HT1080 (cell line): ENCODE measurements at regions not wholly inside any gene's neighbourhood (a gene's known extent, or its start where the extent isn't known, plus 50 kb on each side); places are given as distances from the start of the nearest gene placed in this dataset.
A peak's percentile ranks its signal among the peaks of the same experiment; 100 is the strongest.
"Not testable (repeated sequence)": the region's sequence is repeated elsewhere in the genome, so short reads cannot be mapped to it uniquely, and the experiment has no call there.

Experiments
- DNase-seq: peaks from one replicate; pipeline ENCODE4 v3.0.0-alpha.2; 2015; ENCODE audit warnings: low read depth

DNA sequence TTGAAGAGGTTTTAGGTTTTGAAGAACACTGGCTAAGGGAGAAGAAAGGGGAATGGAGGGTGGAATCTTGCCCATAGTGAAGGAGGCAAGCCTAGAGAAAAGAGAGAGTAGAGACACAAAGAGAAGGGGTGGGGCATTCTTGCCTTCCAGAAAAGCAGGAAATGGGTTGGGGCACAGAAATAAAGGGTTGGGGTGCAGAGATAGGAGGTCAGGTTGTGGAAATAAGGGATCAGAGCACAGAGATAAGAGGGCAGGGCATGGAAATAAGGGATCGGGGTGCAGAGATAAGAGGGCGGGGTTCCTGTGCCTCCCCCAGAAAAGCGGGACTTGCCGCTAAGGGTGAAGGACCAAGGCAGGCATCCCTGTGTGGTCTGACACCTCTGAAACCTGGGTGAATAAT, 69.9 kb downstream of the ALG1L2 start:
- DNase-seq: not testable (repeated sequence)

DNA sequence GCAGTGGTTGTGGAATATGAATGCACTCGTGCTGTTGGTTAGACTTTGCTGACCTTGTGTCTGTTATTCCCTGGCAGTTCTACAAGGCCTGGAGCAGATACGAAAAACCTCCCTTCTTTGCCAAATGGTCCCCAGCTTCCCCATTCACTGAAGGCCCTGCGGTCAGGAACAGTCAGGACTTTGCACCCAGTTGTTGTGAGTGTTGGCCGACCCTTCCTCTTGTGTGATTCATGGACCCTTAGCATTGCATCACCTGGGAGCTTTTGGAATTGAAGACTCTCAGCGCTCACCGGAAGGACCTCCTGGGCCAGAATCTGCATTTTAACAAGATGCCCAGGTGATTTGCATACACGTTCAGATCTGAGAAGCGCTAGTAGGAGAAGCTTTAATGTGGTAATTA, 71.6 kb downstream of the ALG1L2 start:
- not testable (repeated sequence) for DNase-seq

DNA sequence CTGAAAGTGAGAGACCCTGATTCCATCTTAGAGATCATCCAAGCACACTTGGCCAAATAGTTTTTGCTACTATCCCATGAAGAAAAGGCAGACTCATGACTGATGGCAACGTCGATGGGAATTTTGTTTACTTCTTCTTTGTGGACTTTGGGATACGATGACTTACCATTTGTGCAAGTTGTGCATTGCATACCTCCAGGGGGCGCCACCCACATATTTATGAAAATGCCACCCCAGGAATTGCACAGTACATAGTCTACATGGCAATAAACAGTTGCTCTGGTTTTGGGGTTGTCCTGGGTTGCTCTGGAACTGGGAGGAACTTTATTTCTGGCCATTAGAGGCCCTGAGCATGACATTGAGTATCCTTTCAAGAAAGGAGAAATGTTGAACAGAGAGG, 73.8 kb downstream of the ALG1L2 start:
- not testable (repeated sequence) for DNase-seq

DNA sequence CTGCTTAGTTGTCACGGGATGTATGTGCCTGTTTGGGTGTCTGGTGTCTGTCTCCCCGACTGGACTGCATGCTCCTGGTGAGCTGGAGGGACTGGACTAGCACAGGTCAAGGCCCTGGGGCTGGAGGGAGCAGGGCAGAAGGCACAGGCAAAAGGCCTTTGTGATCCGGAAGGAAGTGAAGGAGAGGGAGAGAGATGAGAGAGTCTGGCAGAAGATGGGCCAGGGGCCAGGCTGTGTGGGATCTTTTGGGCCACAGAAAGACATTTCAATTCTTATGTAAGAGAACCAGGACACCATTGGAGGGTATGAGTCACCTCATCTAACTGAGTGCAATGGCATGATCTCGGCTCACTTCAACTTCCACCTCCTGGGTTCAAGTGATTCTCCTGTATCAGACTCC, 85.2 kb downstream of the ALG1L2 start:
- DNase-seq: not testable (repeated sequence)

DNA sequence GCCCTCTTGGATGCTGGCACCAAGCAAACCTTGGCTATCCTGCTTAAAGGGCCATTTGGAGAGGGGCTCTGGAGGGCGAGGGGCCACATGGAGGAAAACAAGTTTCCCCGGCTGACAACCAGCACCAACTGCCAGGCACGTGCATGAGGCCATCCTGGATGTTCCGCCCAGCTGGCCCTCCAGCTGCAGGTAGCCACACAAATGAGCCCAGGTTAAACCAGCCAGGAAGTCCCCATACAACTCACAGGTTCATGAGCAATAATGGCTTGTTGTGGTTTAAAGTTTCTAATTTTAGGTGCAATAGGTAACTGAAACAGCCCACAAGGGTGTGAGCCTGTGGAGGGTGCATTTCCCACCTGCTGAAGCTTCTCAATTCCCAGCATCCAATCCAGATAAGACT, 93.6 kb downstream of the ALG1L2 start:
- not testable (repeated sequence) for DNase-seq

DNA sequence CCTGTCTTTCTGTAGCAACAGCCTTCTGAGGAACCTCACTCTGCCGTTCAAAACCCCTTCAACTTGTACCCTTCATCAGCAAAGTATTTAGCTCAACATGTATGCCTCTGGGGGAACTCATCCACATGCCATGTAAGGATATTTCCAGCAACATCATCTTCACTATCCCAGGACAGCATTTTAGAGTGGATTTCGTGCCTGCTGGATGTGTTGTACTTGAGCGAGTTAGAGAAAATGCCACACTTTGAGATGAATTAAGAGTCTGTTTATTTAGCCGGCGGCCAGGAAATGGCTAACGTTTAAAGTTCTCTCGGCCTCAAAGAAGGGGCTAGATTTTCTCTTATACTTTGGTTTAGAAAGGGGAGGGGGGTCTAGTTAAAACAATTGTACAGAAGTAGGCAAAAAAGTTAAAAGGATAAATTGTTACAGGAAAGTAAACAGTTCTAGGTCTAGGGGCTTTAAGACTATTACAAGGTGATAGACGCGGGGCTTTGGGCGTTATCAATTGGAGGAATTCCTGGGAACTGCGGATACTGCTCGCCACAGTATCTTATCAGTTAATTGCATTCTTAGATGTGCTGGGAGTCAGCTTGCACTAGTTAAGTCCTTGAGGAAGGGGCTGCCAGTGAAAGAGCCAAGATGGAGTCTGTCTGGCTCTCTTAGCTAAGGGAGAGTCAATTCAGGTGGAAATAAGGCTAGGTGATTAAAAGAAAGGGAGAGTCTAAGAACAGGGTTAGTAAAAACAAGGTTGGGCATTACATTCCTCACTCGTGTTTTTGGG, 95.0 kb downstream of the ALG1L2 start:
- DNase-seq: not testable (repeated sequence)

DNA sequence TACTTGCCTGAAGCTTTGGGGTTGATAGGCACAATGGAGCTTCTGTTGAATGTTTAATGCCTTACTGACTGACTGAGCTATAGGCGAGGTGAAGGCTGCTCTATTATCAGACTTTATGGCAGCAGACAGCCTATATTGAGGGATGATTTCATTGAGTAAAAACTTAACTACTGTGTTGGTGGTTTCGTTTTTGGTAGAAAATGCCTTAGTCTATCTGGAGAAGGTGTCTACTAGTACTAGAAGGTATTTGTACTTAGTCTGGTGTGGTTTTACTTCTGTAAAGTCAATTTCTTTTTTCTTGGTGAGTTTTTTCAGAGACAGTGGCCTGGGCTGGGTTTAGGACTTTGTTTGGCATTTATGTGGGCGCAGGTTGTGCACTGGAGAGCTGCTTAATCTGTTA, 97.2 kb downstream of the ALG1L2 start:
- DNase-seq: not testable (repeated sequence)

DNA sequence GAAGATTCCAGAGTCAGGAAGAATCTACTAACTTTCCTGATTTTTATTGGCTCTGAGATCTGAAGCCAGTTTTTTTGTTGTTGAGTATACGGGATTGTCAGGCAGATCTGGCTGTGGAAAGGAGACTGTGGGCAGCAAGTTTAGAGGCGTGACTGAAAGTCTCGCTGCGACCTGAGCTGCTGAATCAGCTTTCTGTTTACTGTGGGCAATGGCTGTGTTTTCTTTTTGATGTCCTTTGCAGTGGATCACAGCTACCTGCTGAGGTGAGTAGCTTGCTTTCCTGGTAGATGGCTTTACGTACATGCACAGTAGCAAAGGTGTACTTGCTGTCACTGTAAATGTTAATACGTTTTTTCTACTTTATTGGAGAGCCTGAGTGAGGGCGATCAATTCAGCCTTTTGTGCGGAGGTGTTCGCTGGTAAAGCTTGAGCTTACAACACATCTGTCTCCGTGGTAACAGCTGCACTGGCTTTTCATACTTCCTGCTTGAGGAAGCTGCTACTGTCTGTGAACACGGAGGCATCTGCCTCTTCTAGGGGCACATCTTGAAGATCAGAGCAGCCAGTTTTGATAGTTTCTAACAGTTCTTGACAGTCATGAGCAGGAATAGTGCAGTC, 97.8 kb downstream of the ALG1L2 start:
- DNase-seq: peak; percentile 6

DNA sequence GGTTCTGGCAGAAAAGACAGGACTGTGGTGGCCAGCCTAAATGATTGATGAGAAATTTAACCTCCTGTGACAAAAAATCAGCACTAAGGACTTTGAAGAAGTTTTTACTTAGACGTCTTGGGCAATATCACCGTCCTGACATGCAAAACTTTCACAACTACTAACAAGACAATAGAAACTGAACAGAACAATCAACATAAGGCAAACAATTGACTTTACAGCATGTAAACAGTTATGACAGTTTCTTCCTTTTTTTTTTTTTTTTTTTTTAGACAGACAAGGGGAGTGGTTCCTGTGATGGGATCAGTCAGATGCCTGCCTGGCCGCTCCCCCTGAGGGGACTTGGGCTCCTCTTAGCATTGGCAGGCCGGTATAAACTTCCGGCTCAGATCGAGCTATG, 100.8 kb downstream of the ALG1L2 start:
- not testable (repeated sequence) for DNase-seq

DNA sequence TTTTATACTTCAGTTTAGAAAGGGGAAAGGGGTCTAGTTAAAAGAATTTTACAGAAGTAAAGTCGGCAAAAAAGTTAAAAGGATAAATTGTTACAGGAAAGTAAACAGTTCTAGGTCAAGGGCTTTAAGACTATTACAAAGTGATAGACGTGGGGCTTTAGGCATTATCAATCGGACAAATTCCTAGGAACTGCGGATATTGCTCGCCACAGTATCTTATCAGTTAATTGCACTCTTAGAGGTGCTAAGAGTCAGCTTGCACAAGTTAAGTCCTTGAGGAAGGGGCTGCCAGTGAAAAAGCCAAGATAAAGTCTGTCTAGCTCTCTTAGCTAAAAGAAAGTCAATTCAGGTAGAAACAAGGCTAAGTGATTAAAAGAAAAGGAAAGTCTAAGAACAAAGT, 102.1 kb downstream of the ALG1L2 start:
- not testable (repeated sequence) for DNase-seq

DNA sequence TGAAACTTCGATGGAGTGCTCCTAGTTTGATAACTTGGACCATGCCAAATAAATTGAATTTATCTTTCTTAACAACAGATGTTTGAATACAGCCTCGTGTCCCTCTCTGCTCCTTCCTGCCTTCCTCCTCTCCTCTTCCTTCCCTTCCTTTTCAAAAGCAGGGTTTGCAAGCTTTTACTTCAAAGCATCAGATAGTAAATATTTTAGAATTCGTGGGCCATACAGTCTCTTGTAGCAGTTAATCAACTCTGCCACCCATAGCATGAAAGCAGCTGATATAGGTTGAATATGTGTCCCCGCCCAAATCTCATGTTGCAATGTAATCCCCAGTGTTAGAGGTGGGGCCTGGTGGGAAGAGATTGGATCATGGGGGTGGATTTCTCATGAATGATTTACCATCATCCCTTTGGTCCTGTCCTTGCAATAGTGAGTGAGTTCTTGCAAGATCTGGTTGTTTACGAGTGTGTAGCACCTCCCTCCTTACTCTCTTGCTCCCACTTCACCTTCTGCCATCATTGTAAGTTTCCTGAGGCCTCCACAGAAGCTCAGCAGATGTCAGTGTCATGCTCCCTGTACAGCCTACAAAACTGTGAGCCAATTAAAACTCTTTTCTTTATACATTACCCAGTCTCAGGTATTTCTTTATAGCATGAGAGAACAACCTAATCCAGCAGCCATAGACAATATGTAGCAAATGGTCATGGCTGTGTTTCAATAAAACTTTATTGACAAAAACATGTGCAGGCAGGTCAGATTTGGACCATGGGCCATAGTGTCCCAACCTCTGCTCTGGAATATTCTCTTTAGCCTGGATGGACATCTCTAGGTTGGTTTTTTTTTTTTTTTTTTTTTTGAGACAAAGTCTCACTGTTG, 102.8 kb downstream of the ALG1L2 start:
- DNase-seq: not testable (repeated sequence)

DNA sequence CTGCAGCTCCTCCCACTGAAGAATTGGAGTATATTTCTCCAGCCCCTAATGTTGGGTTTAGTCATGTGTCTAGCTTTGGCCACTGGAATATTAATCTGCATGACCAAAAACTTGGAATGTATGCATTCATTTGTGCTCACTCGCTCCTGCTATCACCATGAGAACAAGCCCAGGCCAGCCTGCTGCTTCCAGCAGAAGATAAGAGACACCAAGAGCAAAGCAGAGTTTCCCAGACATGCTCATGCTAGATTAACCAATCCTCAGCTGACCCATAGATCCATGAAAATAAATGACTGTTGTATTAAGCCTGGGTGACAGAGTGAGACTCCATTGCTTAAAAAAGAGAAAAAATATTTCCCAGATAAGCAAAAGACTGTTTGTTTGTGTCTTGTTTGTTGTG, 119.6 kb downstream of the ALG1L2 start:
- DNase-seq: not testable (repeated sequence)

DNA sequence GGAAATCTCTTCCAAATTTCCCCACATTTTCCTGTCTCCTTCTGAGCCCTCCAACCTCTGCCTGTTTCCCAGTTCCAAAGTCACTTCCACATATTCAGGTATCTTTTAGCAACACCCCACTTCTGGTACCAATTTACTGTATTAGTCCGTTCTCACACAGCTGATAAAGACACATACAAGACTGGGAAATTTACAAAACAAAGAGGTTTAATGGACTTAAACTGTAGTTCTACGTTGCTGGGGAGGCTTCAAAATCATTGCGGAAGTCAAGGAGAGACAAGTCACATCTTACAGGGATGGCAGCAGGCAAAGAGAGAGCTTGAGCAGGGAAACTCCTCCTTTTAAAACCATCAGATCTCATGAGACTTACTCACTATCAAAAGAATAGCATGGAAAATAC, 122.0 kb downstream of the ALG1L2 start:
- not testable (repeated sequence) for DNase-seq

DNA sequence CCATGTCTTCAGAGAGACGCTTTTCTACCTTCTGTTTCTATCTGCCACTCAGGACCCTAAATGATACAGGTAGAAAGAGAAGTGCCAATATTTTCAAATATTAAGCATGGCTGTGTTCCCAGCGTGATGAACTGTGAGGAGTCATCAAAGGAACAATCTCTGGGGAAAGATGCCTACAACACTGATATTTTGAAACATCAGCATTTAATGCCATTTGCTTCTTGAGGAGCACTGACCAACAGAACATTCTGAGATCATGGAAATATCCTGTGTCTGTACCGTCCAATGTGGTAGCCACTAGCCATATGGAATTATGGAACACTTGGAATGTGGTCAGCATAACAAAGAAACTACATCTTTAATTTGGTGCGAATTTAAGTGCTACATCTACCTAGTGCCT, 117.9 kb upstream of the COL6A5 start:
- DNase-seq: no peak

DNA sequence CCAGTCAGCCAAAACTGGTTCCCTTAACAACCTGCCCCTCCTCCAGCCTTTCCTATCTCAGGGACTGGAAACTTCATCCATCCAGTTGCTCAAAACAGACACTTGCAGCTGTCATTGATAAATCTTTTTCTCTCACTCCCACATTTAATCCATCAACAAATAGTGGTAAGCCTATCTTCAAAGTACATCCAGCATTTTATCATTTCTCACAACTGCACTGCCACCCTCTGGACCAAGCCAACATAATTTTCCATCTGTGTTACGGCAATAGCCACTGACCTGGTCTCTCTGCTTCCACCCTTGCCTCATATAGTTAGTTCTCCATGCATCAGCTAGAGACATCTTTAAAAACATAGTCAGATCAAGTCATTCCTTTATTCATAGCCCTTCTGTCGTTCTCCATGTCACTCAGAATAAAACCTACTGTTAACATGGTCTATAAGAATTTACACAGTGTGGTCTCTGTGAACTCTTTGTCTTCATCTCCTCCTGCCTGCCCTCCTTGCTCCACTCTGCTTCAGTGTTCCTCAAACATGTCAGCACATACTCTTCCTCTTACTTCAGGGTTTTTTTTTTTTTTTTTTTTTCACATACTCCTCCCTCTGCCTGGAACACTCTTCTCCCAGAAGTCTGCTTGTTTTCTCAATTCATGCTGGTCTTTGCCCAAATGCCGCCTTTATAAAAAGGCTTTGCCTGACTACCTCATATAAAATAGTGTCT, 102.5 kb upstream of the COL6A5 start:
- DNase-seq: peak; percentile 27

DNA sequence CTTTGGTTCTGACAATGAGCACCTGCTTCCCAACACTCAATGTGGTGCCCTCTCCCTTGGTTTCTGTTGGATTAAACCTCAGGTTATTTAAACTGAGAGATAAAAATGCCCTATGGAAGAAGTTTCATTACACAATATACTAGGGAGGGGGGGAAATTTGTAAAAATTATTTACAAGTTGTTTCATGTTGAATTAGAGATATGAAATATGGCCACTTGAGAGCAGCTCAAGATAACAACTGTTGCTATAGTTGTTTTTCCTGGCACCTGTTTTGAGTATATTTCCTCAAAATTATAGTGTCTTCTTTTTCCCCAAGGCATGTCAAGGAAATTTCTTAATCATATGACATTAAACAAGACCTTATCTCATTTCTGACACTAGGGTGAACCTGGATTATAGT, 101.7 kb upstream of the COL6A5 start:
- DNase-seq: no peak

DNA sequence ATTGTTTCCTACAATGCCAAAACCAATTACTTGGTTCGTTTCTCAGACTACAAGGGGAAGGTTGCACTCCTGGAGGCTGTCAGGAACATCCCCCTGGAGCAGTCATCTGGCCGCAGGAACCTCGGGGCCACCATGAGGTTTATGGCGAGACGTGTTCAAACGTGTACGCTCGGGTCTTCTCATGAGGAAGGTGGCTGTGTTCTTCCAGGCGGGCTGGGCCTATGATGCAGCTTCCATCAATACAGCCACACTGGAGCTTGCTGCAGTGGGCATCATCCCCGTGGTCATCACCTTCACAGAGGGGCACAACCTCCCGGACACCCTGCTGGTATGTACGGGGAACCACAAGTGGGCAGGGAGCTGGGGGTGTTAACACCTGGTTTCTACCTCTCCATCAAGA, 94.5 kb upstream of the COL6A5 start:
- no peak for DNase-seq

DNA sequence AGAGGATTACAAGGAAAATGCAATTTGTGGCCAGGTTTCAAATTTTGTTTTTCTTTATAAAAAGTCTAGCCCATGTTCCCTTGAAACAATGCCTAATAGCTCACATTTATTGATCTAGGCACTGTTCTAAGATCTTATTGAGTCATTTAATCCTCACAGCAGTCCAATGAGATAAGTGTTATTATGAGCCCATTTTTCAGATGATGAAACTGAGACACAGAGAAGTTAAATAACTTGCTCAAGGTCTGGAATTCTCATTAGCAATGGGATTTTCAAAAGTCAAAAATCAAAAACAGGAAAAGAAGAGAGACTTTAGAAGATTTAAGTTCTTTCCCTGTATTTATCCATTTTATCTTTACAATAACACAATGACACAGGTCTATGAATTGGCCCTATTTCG, 90.0 kb upstream of the COL6A5 start:
- DNase-seq: no peak

DNA sequence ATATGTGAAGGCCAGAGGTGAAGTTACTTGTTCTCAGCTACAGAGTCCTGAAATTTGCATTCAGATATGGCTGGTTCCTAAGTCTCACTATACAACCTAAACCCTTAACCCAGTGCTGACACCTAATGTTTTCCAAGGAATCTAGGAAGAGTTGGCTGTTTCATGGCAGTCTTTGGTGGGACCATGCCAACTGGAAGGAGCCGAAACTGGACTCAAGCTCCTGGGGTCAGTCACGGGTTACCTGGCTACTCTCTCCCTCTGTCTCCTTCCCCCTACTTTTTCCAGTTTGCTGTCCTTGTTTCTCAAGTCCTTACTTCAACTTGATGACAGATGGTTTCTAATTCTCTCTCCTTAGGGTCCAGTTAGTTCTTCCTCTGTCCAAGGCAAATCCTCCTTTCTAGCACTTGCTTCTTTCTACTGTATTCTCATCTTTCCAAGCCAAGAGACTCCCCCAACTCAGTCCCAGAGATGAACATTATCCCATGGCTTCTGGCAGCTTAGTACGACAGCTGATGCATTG, 88.6 kb upstream of the COL6A5 start:
- DNase-seq: no peak

DNA sequence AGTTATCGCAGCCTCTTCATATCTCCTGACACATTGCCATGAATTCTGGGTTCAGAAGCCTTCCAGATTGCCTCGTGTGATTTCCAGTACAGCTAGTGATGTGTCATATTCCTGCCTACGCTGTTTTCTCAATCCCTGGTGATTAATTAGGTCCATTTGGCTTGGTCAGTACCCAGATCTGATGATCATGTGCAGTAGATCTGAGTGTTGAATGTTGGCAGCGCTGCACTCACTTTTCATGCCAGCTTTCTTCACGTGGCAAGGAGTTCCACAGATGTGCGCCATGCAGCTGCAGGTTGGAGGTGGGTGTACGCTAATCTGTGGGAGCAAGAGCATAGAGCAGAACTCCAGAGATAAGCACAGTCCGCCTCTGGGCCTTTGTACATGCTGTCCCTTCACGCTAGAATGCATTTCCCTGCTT, 86.9 kb upstream of the COL6A5 start:
- peak; percentile 15 for DNase-seq
